D721Med (cell line): ENCODE measurements at regions not wholly inside any gene's neighbourhood (a gene's known extent, or its start where the extent isn't known, plus 50 kb on each side); places are given as distances from the start of the nearest gene placed in this dataset.
"Not testable (repeated sequence)": the region's sequence is repeated elsewhere in the genome, so short reads cannot be mapped to it uniquely, and the experiment has no call there.

ENCODE experiments used
- DNase-seq: peaks from one replicate; pipeline ENCODE4 v3.0.0; 2011; ENCODE audit warnings: low spot score; ENCODE audit not compliant: insufficient read length
- FAIRE-seq: peaks from 2 replicates; lab custom pipeline; 2011; peaks lifted over from hg19 to GRCh38; lab: Jason Lieb, UNC
- CTCF ChIP-seq: IDR thresholded peaks from 2 replicates; pipeline ENCODE4 v1.5.1; 2012; ENCODE audit warnings: mild to moderate bottlenecking, control low read depth; ENCODE audit not compliant: insufficient read depth; ENCODE audit errors: missing control alignments

GRCh38 chr12:73221836-73222235, 949.7 kb downstream of the TRHDE start:
- no peak for FAIRE-seq
- DNase-seq, result no peak

GRCh38 chr12:73225371-73225937, 953.3 kb downstream of the TRHDE start:
- no peak for FAIRE-seq
- no peak for DNase-seq
- no peak for TF ChIP-seq CTCF

More at GRCh38 chr12:73221836-73222235, 949.7 kb downstream of the TRHDE start:
- no peak for TF ChIP-seq CTCF

GRCh38 chr12:73225941-73226340, 953.8 kb downstream of the TRHDE start:
- no peak for FAIRE-seq
- TF ChIP-seq CTCF, result no peak
- no peak for DNase-seq

- DNase-seq, result no peak
- no peak for TF ChIP-seq CTCF
- no peak for FAIRE-seq
These were observed 954.4 kb downstream of the TRHDE start for GRCh38 chr12:73226593-73226992.

- DNase-seq, FAIRE-seq: not testable (repeated sequence)
These were observed 956.7 kb downstream of the TRHDE start for GRCh38 chr12:73228828-73229227.

GRCh38 chr12:73235387-73235786, 963.2 kb downstream of the TRHDE start:
- DNase-seq, result no peak
- no peak for FAIRE-seq
- no peak for TF ChIP-seq CTCF

GRCh38 chr12:73240110-73240509, 967.9 kb downstream of the TRHDE start:
- FAIRE-seq, result no peak

More at GRCh38 chr12:73240110-73240509, 967.9 kb downstream of the TRHDE start:
- DNase-seq, result no peak
- TF ChIP-seq CTCF, result no peak
